ENCODE measurements at regions not wholly inside any gene's neighbourhood (a gene's known extent, or its start where the extent isn't known, plus 50 kb on each side); places are given as distances from the start of the nearest gene placed in this dataset.

DNA sequence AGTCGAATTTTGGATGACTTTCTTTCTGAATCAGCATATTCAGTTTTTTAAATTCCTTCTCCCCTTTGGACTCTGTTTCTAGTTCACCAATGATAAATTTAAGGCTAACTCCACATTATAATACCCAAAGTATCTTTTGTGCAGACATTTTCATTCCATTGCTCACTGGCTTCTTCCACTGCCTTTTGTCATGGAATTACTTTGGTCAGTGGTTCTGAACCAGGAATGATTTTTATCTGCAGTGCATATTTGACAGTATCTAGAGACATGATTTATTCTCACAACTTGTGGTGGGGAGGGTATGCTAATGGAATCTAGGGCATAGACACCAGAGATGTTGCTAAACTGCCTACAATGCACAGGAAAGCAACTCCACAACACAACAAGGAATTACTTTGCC, 234.4 kb upstream of the PRKD1 start:
- TF ChIP-seq, protein P1, sequence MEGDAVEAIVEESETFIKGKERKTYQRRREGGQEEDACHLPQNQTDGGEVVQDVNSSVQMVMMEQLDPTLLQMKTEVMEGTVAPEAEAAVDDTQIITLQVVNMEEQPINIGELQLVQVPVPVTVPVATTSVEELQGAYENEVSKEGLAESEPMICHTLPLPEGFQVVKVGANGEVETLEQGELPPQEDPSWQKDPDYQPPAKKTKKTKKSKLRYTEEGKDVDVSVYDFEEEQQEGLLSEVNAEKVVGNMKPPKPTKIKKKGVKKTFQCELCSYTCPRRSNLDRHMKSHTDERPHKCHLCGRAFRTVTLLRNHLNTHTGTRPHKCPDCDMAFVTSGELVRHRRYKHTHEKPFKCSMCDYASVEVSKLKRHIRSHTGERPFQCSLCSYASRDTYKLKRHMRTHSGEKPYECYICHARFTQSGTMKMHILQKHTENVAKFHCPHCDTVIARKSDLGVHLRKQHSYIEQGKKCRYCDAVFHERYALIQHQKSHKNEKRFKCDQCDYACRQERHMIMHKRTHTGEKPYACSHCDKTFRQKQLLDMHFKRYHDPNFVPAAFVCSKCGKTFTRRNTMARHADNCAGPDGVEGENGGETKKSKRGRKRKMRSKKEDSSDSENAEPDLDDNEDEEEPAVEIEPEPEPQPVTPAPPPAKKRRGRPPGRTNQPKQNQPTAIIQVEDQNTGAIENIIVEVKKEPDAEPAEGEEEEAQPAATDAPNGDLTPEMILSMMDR (IDR thresholded peaks at IDR 0.05), result no peak
- no peak for TF ChIP-seq POLR2A (IDR thresholded peaks at IDR 0.05)

Measured in esophagus squamous epithelium (tissue), 4 donors.